ENCODE measurements at regions not wholly inside any gene's neighbourhood (a gene's known extent, or its start where the extent isn't known, plus 50 kb on each side); places are given as distances from the start of the nearest gene placed in this dataset.

- no peak for DNase-seq
- Histone ChIP-seq H3K4me3 (no peak overlapping the region), H3K36me3 (no peaks in the 10 kb centered on the region), H3K4me1 (no peaks in the 10 kb centered on the region), H3K27me3 (no peaks in the 10 kb centered on the region), H3K9me3 (no peaks in the 10 kb centered on the region), H3K27ac (no peak overlapping the region)
- intact Hi-C loops (cut with DNase I): no loop called here
- 77 to 81% methylated on average over 10 to 12 of the region's 12 CpGs for WGBS, 2 donors
- no peak for TF ChIP-seq POLR2A (IDR thresholded peaks at IDR 0.05)
Measured at GRCh38 chrX:10728806-10729389, 108.5 kb upstream of the MID1 start.

GRCh38 chrX:10739426-10739825 lies 119.0 kb upstream of the MID1 start:
- H3K4me3 ChIP-seq: no peak overlapping the region
- H3K36me3 ChIP-seq: no peaks in the 10 kb centered on the region
- intact Hi-C loops (cut with DNase I): no loop called here
- DNase-seq: no peak
- H3K27ac ChIP-seq: no peak overlapping the region
- H3K4me1 ChIP-seq: no peaks in the 10 kb centered on the region
- no peaks in the 10 kb centered on the region for H3K27me3 ChIP-seq
- 50 to 70% methylated on average over 1 of the region's 1 CpG for WGBS, 2 donors
- H3K9me3 ChIP-seq: no peaks in the 10 kb centered on the region
- TF ChIP-seq POLR2A (IDR thresholded peaks at IDR 0.05) (no peak), CTCF (IDR thresholded peaks at IDR 0.05) (no peak)

- no peaks in the 10 kb centered on the region for H3K9me3 ChIP-seq
- intact Hi-C loops (cut with DNase I): no loop called here
- no peaks in the 10 kb centered on the region for H3K4me1 ChIP-seq
- H3K36me3 ChIP-seq: no peaks in the 10 kb centered on the region
- no peak overlapping the region for H3K27ac ChIP-seq
- no peaks in the 10 kb centered on the region for H3K27me3 ChIP-seq
- no peak for DNase-seq
- no peak for TF ChIP-seq POLR2A (IDR thresholded peaks at IDR 0.05)
- no peak for TF ChIP-seq CTCF (IDR thresholded peaks at IDR 0.05)
- WGBS, 2 donors: 47 to 65% methylated on average over 3 of the region's 3 CpGs
- H3K4me3 ChIP-seq: no peak overlapping the region
Measured at GRCh38 chrX:10741003-10741402, 120.6 kb upstream of the MID1 start.

- intact Hi-C loops (cut with DNase I): no loop called here
- Histone ChIP-seq H3K4me3 (no peak overlapping the region), H3K27ac (no peak overlapping the region), H3K36me3 (no peaks in the 10 kb centered on the region), H3K9me3 (no peaks in the 10 kb centered on the region), H3K27me3 (no peaks in the 10 kb centered on the region), H3K4me1 (no peaks in the 10 kb centered on the region)
- no peak for DNase-seq
- TF ChIP-seq CTCF (IDR thresholded peaks at IDR 0.05): no peak
- WGBS, 2 donors: 68% methylated on average over 2 of the region's 2 CpGs
Measured at GRCh38 chrX:10741550-10741949, 121.2 kb upstream of the MID1 start.

- WGBS, 2 donors: 89 to 92% methylated on average over 2 of the region's 2 CpGs
- TF ChIP-seq CTCF (IDR thresholded peaks at IDR 0.05): no peak
- no peak for TF ChIP-seq POLR2A (IDR thresholded peaks at IDR 0.05)
- Histone ChIP-seq H3K4me1 (no peaks in the 10 kb centered on the region), H3K27me3 (no peaks in the 10 kb centered on the region), H3K4me3 (no peak overlapping the region), H3K36me3 (no peaks in the 10 kb centered on the region), H3K9me3 (no peaks in the 10 kb centered on the region), H3K27ac (no peak overlapping the region)
- DNase-seq: no peak
- intact Hi-C loops (cut with DNase I): no loop called here
Measured at GRCh38 chrX:10743476-10743875, 123.1 kb upstream of the MID1 start.

- Histone ChIP-seq H3K27me3 (no peaks in the 10 kb centered on the region), H3K9me3 (no peaks in the 10 kb centered on the region), H3K4me1 (no peaks in the 10 kb centered on the region), H3K4me3 (no peak overlapping the region), H3K36me3 (no peaks in the 10 kb centered on the region), H3K27ac (no peak overlapping the region)
- no peak for DNase-seq
- 47 to 71% methylated on average over 2 of the region's 2 CpGs for WGBS, 2 donors
- TF ChIP-seq CTCF (IDR thresholded peaks at IDR 0.05) (no peak), POLR2A (IDR thresholded peaks at IDR 0.05) (no peak)
- intact Hi-C loops (cut with DNase I): no loop called here
Measured at GRCh38 chrX:10744007-10744406, 123.6 kb upstream of the MID1 start.

Data from esophagus squamous epithelium (tissue), 5 donors.